HG02885 (cell line): ENCODE measurements at regions not wholly inside any gene's neighbourhood (a gene's known extent, or its start where the extent isn't known, plus 50 kb on each side); places are given as distances from the start of the nearest gene placed in this dataset.
"Not testable (repeated sequence)": the region's sequence is repeated elsewhere in the genome, so short reads cannot be mapped to it uniquely, and the experiment has no call there.

Experiments
- ATAC-seq: cut with Tn5 transposase; IDR thresholded peaks from one replicate; pipeline ENCODE4 v1.9.1; 2021; ENCODE audit warnings: mild to moderate bottlenecking; ENCODE audit not compliant: unreplicated experiment, poor library complexity

- ATAC-seq: no peak
These were observed 191.0 kb upstream of the NPY2R start for GRCh38 chr4:155017426-155017825.

- ATAC-seq: peak; percentile 90
These were observed 182.5 kb upstream of the NPY2R start for GRCh38 chr4:155025762-155026457.

DNA sequence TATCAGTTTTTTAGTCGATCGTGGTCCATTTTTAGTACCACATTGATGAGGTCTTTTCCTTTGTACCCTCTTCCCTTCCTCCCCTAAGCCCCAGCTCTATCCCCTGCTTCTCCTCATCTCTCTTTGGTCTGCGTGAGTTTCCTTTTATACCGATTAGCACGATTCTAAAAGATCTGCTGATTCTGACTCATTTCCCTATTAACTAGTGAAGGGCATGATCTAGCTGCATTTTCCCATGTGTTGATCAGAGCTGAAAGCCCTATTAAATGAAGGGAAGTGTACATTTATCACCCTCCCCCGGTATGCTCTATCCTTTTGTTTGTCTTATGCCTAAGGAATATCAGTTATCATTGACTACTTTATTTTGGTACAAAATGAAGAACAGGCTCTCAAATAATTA, 181.7 kb upstream of the NPY2R start:
- ATAC-seq: no peak

GRCh38 chr4:155032521-155033229, 175.8 kb upstream of the NPY2R start:
- peak; percentile 94 for ATAC-seq

DNA sequence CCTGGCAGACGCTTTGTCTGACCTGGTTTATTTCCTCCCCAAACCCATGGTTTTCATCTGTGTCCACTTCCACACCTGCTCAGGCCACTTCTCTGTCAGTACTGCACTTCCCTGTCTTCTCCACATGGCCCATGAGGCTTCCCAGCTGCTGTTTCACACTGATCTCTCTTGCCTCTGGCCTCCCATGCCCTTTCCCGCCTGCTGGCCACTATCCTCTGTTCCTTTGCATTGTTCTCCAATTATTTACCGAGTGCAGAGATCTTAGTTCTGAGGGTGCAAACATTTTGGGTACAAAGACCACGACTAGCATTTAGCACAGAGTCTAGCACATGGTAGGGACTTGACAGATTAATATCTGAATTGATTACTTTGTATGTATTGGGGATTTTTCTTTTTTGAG, 174.8 kb upstream of the NPY2R start:
- no peak for ATAC-seq

DNA sequence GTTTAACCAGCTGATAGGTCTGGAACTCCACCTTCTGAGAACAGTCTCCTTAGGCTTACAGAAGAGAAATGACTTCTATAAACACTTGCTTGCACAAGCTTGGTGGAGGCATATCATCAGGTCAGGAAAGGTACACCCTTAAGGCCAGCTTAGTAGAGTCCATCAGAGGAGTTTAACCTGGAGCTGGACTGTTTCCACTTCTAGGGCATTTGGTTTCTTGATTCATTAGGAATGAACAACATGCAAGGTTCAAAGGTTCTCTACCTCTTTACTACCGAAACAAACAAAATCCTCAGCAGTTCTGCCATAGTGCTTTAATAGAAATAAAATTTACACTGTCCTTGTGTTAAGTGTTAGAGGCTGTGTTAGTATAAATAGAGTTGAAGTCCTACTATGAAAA, 171.4 kb upstream of the NPY2R start:
- no peak for ATAC-seq

- ATAC-seq: no peak
These were observed 170.0 kb upstream of the NPY2R start for GRCh38 chr4:155038459-155038858.

DNA sequence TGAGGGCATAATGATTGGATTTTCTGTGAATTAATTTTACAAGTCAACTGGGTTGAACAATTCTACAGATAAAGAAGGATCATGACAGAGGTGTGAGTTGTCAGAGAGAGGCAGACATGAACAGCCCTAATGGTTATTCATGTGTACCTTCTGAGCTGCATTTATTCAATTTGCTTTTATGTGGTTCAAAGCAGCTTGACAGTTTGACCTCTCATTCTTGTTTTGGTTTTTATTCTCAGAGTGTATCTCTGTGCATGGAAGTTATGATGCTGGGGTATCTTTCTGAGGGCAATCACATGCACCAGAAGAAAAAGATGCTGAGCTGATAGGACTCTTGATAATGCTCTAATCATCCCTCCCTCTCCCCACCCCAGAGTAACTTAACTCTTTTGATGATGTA, 169.3 kb upstream of the NPY2R start:
- no peak for ATAC-seq

GRCh38 chr4:155040031-155040430, 168.4 kb upstream of the NPY2R start:
- ATAC-seq: no peak

DNA sequence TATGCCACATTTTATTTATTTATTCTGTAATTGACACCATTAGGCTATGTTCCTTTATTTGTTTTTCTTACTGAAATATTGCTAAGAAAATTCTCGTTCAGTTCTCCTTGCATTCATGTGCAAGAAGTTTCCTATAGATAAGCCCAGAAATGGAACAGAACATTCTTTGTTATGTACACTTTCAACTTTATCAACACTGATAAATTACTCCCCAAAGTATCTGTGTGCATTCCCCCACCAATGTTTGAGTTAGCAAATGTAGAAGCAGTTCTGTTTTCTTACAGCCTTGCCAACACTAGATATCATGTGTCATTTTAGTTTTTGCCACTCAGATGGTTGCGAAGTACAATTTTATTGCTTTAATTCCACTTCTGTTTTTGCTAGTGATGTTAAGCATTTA, 166.4 kb upstream of the NPY2R start:
- no peak for ATAC-seq

DNA sequence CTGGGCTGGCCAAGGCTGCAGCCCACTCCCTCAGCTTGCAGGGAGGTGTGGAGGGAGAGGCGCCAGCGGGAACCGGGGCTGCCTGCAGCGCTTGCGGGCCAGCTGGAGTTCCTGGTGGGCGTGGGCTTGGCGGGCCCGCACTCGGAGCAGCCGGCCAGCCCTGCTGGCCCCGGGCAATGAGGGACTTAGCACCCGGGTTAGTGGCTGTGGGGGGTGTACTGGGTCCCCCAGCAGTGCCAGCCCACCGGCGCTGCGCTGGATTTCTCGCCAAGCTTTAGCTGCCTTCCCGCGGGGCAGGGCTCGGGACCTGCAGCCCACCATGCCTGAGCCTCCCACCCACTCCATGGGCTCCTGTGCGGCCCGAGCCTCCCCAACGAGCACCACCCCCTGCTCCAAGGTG, 164.2 kb upstream of the NPY2R start:
- ATAC-seq: not testable (repeated sequence)

GRCh38 chr4:155047755-155048154, 160.7 kb upstream of the NPY2R start:
- ATAC-seq: peak; percentile 9

DNA sequence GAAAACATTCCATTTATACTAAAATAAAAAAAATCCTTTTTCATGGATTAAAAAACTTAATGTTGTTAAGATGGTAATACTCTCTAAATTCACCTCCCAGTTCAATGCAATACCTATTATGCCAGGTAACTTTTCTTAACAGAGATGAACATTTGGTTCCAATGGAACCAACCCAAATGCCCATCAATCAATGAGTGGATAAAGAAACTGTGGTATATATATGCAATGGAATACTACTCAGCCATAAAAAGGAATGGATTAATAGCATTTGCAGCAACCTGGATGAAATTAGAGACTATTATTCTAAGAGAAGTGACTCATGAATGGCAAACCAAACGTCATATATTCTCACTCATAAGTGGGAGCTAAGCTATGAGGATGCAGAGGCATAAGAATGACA, 154.4 kb upstream of the NPY2R start:
- ATAC-seq: not testable (repeated sequence)

DNA sequence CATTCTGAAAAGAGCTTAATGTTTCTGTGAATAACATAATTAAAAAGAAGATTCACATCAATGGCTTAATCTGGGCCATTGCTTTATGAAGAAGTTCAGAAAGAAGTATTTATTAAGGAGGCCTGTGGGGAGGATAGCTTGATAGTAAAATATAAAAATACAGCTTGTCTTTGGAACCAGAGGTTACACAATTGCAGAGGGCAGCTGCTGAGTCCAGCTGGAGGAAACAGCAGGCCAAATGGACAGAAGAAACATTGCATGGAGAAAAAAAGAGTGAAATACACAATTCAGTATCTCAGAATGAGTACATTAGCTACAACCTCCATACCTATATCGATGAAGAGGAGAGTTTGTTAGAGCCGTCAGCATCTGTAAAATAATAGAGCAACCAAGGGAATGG, 148.0 kb upstream of the NPY2R start:
- ATAC-seq: no peak

GRCh38 chr4:155060873-155061272, 147.6 kb upstream of the NPY2R start:
- no peak for ATAC-seq

DNA sequence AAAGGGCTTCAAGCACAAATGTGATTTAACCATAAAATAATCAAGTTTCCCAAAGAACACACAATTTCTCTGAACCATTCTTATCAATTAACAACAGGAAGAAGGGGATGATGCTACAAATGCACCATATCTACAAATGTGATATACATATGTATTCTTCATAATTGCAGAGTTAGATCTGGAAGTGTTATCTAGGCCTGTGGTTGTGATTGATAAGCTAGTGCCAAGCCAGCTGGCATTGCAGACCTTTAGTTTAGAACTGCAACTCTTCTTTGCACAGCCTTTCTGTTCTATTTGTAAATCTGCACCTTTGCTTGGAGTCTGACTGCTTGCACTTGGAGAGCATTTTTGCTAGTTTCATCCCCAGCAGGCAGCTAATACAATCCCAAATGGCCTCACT, 145.5 kb upstream of the NPY2R start:
- ATAC-seq: no peak

DNA sequence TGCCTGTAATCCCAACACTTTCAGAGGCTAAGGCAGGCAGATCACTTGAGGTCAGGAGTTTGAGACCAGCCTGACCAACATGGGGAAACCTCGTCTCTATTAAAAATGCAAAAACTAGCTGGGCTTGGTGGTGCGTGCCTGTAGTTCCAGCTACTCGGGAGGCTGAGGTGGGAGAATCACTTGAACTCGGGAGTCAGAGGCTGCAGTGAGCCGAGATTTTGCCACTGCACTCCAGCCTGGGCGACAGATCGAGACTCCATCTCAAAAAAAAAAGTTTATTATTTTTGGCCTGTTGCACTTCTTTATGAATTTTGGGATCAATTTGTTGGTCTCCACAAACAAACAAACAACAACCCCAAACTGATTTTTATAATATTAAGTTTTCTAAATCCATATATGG, 143.5 kb upstream of the NPY2R start:
- ATAC-seq: not testable (repeated sequence)

GRCh38 chr4:155066871-155067270, 141.6 kb upstream of the NPY2R start:
- ATAC-seq: peak; percentile 82

DNA sequence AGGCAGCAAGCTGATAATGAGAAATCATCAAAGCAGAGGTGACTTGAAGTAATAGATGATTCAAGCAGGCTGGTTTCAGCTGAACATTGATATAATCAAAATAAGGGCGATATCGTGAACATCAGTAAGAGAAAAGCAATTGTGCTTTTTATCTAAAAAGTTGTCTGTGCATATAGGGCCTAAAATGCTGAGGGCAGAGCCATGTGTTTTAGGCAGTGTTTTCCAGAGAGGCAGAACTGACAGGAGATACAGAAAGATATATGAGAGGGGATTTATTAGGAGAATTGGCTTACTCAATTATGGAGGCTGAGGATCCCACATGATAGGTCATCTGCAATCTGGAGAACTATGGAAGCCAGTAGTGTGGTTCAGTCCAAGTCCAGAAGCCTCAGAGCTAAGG, 136.5 kb upstream of the NPY2R start:
- ATAC-seq: peak; percentile 24

GRCh38 chr4:155072417-155072816, 136.0 kb upstream of the NPY2R start:
- peak; percentile 90 for ATAC-seq

GRCh38 chr4:155073852-155074251, 134.6 kb upstream of the NPY2R start:
- no peak for ATAC-seq

DNA sequence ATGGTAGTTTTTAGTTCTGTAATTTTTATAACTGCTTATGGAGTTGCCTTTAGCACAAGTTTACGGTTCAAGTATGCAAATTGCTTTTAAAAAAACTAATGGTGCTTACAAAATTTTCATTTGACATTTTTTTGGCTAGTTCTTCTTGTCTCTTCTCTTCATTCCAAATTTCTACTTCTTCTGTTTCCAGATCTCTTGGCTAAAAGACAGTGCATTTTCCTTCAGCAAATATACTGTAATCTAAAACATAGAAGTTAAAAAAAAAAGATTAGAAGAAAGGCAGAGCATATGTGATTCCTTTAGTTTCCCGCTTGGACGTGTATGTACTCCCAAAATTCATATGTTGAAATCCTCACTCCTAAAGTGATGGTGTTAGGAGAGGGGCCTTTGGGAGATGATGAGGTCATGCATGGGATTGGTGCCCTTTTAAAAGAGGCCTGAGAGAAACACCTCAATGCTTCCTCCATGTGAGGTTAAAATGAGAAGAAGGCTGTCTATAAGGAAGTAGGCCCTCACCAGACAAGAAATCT, 132.1 kb upstream of the NPY2R start:
- no peak for ATAC-seq
